Keratinocyte (primary cell): ENCODE measurements at regions not wholly inside any gene's neighbourhood (a gene's known extent, or its start where the extent isn't known, plus 50 kb on each side); places are given as distances from the start of the nearest gene placed in this dataset.

Source experiments
- CTCF ChIP-seq, 3 experiments: IDR thresholded peaks in 1 of 3; conservative IDR thresholded peaks in 1 of 3; optimal IDR thresholded peaks in 1 of 3; 2 replicates in 2 of 3; 3 replicates in 1 of 3; pipeline versions ENCODE3 to v1.5.1; 2011; ENCODE audit warnings: low read length in 3 of 3, mild to moderate bottlenecking in 3 of 3, moderate library complexity in 2 of 3, control low read depth in 1 of 3, inconsistent platforms in 1 of 3; ENCODE audit not compliant: insufficient read depth in 2 of 3; ENCODE audit errors: extremely low read depth in 1 of 3
- EZH2 ChIP-seq: IDR thresholded peaks from one replicate; pipeline ENCODE4 v1.6.1; 2012; ENCODE audit warnings: inconsistent platforms, mild to moderate bottlenecking, low read length, moderate library complexity

- TF ChIP-seq CTCF (optimal IDR thresholded peaks at IDR 0.05 in 1 of 3, IDR thresholded peaks at IDR 0.05 in 1 of 3, conservative IDR thresholded peaks at IDR 0.05 in 1 of 3; ENCODE audit: extremely low read depth in 1 of 3, insufficient read depth in 2 of 3, low read length in 3 of 3) (no peak), EZH2 (no peak)
Observed at GRCh38 chr5:17020678-17021601, 84.9 kb upstream of the MYO10 start.
